ENCODE measurements at regions not wholly inside any gene's neighbourhood (a gene's known extent, or its start where the extent isn't known, plus 50 kb on each side); places are given as distances from the start of the nearest gene placed in this dataset.

- no peak for ATAC-seq (replicated peaks in 6 of 8)
- no peak overlapping the region for H3K27ac ChIP-seq
- WGBS, 10 experiments, result 0 to 86% (median 64%) methylated on average over 1 to 3 of the region's 3 CpGs; no CpG with 5 or more reads in 5 of the 10 experiments
- H3K4me3 ChIP-seq, result no peak overlapping the region
- peaks cover 3 to 4% of the 10 kb centered on the region in 2 donors for H3K4me1 ChIP-seq (replicated peaks in 1 of 2)
- in situ Hi-C loops (cut with MboI; ENCODE audit: low pct_unique_long_range_greater_than_20kb in 2 of 9, low sequenced_read_pairs in 9 of 9, unreplicated experiment in 9 of 9), result loop anchor here in 2 of 9 experiments (25.0 kb wide), 1 partner anchor 174 kb away; the partner anchor contains the start of gene SLC4A7 (in 2 of the 2)
Measured at GRCh38 chr3:27661797-27662196, 60.3 kb downstream of the EOMES start.

- H3K4me1 ChIP-seq (replicated peaks in 1 of 2), result no peaks in the 10 kb centered on the region
- no peak overlapping the region for H3K27ac ChIP-seq
- no peak overlapping the region for H3K4me3 ChIP-seq
- in situ Hi-C loops (cut with MboI; ENCODE audit: low pct_unique_long_range_greater_than_20kb in 2 of 9, low sequenced_read_pairs in 9 of 9, unreplicated experiment in 9 of 9), result loop anchor here in 2 of 9 experiments (25.0 kb wide), 1 partner anchor 172 kb away; the partner anchor contains the start of gene SLC4A7 (in 2 of the 2)
- peak in 4 of 8 experiments; percentile 57 to 94 (median 80) for ATAC-seq (replicated peaks in 6 of 8)
- 0 to 100% (median 58%) methylated on average over 1 to 3 of the region's 3 CpGs; no CpG with 5 or more reads in 1 of the 10 experiments for WGBS, 10 experiments
Measured at GRCh38 chr3:27659279-27660021, 62.7 kb downstream of the EOMES start.

GRCh38 chr3:27658741-27659140 lies 63.4 kb downstream of the EOMES start:
- WGBS, 10 experiments, result 0 to 100% (median 83%) methylated on average over 1 of the region's 1 CpG; no CpG with 5 or more reads in 3 of the 10 experiments
- in situ Hi-C loops (cut with MboI; ENCODE audit: low pct_unique_long_range_greater_than_20kb in 2 of 9, low sequenced_read_pairs in 9 of 9, unreplicated experiment in 9 of 9), result loop anchor here in 2 of 9 experiments (25.0 kb wide), 1 partner anchor 171 kb away; the partner anchor contains the start of gene SLC4A7 (in 2 of the 2)

GRCh38 chr3:27657871-27658270 lies 64.3 kb downstream of the EOMES start:
- 40 to 100% (median 87%) methylated on average over 1 to 2 of the region's 2 CpGs; no CpG with 5 or more reads in 6 of the 10 experiments for WGBS, 10 experiments
- no peaks in the 10 kb centered on the region for H3K4me1 ChIP-seq (replicated peaks in 1 of 2)
- in situ Hi-C loops (cut with MboI; ENCODE audit: low pct_unique_long_range_greater_than_20kb in 2 of 9, low sequenced_read_pairs in 9 of 9, unreplicated experiment in 9 of 9), result loop anchor here in 2 of 9 experiments (25.0 kb wide), 1 partner anchor 171 kb away; the partner anchor contains the start of gene SLC4A7 (in 2 of the 2)
- no peak overlapping the region for H3K27ac ChIP-seq
- ATAC-seq (replicated peaks in 6 of 8), result no peak
- no peak overlapping the region for H3K4me3 ChIP-seq

More at GRCh38 chr3:27658741-27659140, 63.4 kb downstream of the EOMES start:
- no peak overlapping the region for H3K27ac ChIP-seq
- ATAC-seq (replicated peaks in 6 of 8), result no peak
- H3K4me1 ChIP-seq (replicated peaks in 1 of 2), result no peaks in the 10 kb centered on the region
- H3K4me3 ChIP-seq, result no peak overlapping the region

GRCh38 chr3:27657404-27657803 lies 64.7 kb downstream of the EOMES start:
- no peak overlapping the region for H3K4me3 ChIP-seq
- ATAC-seq (replicated peaks in 6 of 8), result no peak
- WGBS, 10 experiments, result 16 to 92% (median 81%) methylated on average over 1 to 4 of the region's 4 CpGs; no CpG with 5 or more reads in 2 of the 10 experiments
- in situ Hi-C loops (cut with MboI; ENCODE audit: low pct_unique_long_range_greater_than_20kb in 2 of 9, low sequenced_read_pairs in 9 of 9, unreplicated experiment in 9 of 9), result loop anchor here in 2 of 9 experiments (25.0 kb wide), 1 partner anchor 170 kb away; the partner anchor contains the start of gene SLC4A7 (in 2 of the 2)
- no peaks in the 10 kb centered on the region for H3K4me1 ChIP-seq (replicated peaks in 1 of 2)
- H3K27ac ChIP-seq, result no peak overlapping the region

GRCh38 chr3:27656790-27657189 lies 65.3 kb downstream of the EOMES start:
- in situ Hi-C loops (cut with MboI; ENCODE audit: low pct_unique_long_range_greater_than_20kb in 2 of 9, low sequenced_read_pairs in 9 of 9, unreplicated experiment in 9 of 9), result loop anchor here in 2 of 9 experiments (25.0 kb wide), 1 partner anchor 169 kb away; the partner anchor contains the start of gene SLC4A7 (in 2 of the 2)
- no peaks in the 10 kb centered on the region for H3K4me1 ChIP-seq (replicated peaks in 1 of 2)
- WGBS, 10 experiments, result 73 to 100% (median 85%) methylated on average over 1 of the region's 1 CpG; no CpG with 5 or more reads in 4 of the 10 experiments
- no peak overlapping the region for H3K4me3 ChIP-seq
- ATAC-seq (replicated peaks in 6 of 8), result no peak
- H3K27ac ChIP-seq, result no peak overlapping the region

GRCh38 chr3:27655547-27655946 lies 66.6 kb downstream of the EOMES start:
- in situ Hi-C loops (cut with MboI; ENCODE audit: low pct_unique_long_range_greater_than_20kb in 2 of 9, low sequenced_read_pairs in 9 of 9, unreplicated experiment in 9 of 9), result loop anchor here in 2 of 9 experiments (25.0 kb wide), 1 partner anchor 168 kb away; the partner anchor contains the start of gene SLC4A7 (in 2 of the 2)
- 20 to 99% (median 83%) methylated on average over 1 to 5 of the region's 5 CpGs; no CpG with 5 or more reads in 2 of the 10 experiments for WGBS, 10 experiments

GRCh38 chr3:27653803-27654558 lies 68.1 kb downstream of the EOMES start:
- Histone ChIP-seq H3K4me1 (replicated peaks in 1 of 2) (no peaks in the 10 kb centered on the region), H3K27ac (no peak overlapping the region), H3K4me3 (no peak overlapping the region)
- ATAC-seq (replicated peaks in 6 of 8), result no peak
- 20 to 100% (median 50%) methylated on average over 1 to 2 of the region's 3 CpGs; no CpG with 5 or more reads in 3 of the 10 experiments for WGBS, 10 experiments
- in situ Hi-C loops (cut with MboI; ENCODE audit: low pct_unique_long_range_greater_than_20kb in 2 of 9, low sequenced_read_pairs in 9 of 9, unreplicated experiment in 9 of 9), result loop anchor here in 2 of 9 experiments (25.0 kb wide), 1 partner anchor 167 kb away; the partner anchor contains the start of gene SLC4A7 (in 2 of the 2)

More at GRCh38 chr3:27655547-27655946, 66.6 kb downstream of the EOMES start:
- no peak overlapping the region for H3K27ac ChIP-seq
- no peak overlapping the region for H3K4me3 ChIP-seq
- ATAC-seq (replicated peaks in 6 of 8), result no peak
- H3K4me1 ChIP-seq (replicated peaks in 1 of 2), result no peaks in the 10 kb centered on the region

- in situ Hi-C loops (cut with MboI; ENCODE audit: low pct_unique_long_range_greater_than_20kb in 2 of 9, low sequenced_read_pairs in 9 of 9, unreplicated experiment in 9 of 9), result no loop called here
- Histone ChIP-seq H3K27ac (no peak overlapping the region), H3K4me3 (no peak overlapping the region), H3K4me1 (replicated peaks in 1 of 2) (no peaks in the 10 kb centered on the region)
- ATAC-seq (replicated peaks in 6 of 8), result no peak
- WGBS, 10 experiments, result 22 to 100% (median 51%) methylated on average over 1 to 4 of the region's 4 CpGs
Measured at GRCh38 chr3:27649277-27649676, 72.8 kb downstream of the EOMES start.

- Histone ChIP-seq H3K27ac (no peak overlapping the region), H3K4me1 (replicated peaks in 1 of 2) (no peaks in the 10 kb centered on the region), H3K4me3 (no peak overlapping the region)
- in situ Hi-C loops (cut with MboI; ENCODE audit: low pct_unique_long_range_greater_than_20kb in 2 of 9, low sequenced_read_pairs in 9 of 9, unreplicated experiment in 9 of 9), result no loop called here
- peak in 1 of 8 experiments; percentile 46 for ATAC-seq (replicated peaks in 6 of 8)
Measured at GRCh38 chr3:27646896-27647295, 75.2 kb downstream of the EOMES start.

- no peaks in the 10 kb centered on the region for H3K4me1 ChIP-seq (replicated peaks in 1 of 2)
- in situ Hi-C loops (cut with MboI; ENCODE audit: low pct_unique_long_range_greater_than_20kb in 2 of 9, low sequenced_read_pairs in 9 of 9, unreplicated experiment in 9 of 9), result no loop called here
- no peak overlapping the region for H3K4me3 ChIP-seq
- no peak for ATAC-seq (replicated peaks in 6 of 8)
- WGBS, 10 experiments, result 80 to 100% (median 87%) methylated on average over 1 to 4 of the region's 4 CpGs; no CpG with 5 or more reads in 7 of the 10 experiments
- H3K27ac ChIP-seq, result no peak overlapping the region
Measured at GRCh38 chr3:27644941-27645340, 77.2 kb downstream of the EOMES start.

GRCh38 chr3:27643355-27643754 lies 78.8 kb downstream of the EOMES start:
- WGBS, 10 experiments, result 26 to 92% (median 69%) methylated on average over 2 to 3 of the region's 3 CpGs
- Histone ChIP-seq H3K4me3 (no peak overlapping the region), H3K27ac (no peak overlapping the region), H3K4me1 (replicated peaks in 1 of 2) (no peaks in the 10 kb centered on the region)
- in situ Hi-C loops (cut with MboI; ENCODE audit: low pct_unique_long_range_greater_than_20kb in 2 of 9, low sequenced_read_pairs in 9 of 9, unreplicated experiment in 9 of 9), result no loop called here
- no peak for ATAC-seq (replicated peaks in 6 of 8)
